ENCODE measurements at regions not wholly inside any gene's neighbourhood (a gene's known extent, or its start where the extent isn't known, plus 50 kb on each side); places are given as distances from the start of the nearest gene placed in this dataset.

DNA sequence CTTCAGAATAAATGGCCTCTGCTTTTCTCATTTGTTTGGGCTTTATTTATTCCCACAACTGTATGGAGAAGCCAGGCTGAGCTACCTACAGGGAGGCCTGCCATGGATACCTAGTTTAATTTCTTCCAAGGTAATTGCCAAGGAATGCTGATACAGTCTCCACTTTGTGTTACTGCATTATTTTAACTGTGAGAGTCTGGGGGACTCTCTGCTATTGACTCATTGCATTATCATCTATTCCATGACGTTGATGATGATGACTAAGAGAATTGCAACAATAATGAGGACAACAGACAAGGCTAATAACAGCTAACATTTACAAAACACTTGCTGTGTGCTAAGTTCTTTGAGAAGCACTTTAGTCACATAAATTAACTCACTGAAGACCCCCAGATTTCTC, 88.3 kb upstream of the COL21A1 start:
- TF ChIP-seq, protein P1, sequence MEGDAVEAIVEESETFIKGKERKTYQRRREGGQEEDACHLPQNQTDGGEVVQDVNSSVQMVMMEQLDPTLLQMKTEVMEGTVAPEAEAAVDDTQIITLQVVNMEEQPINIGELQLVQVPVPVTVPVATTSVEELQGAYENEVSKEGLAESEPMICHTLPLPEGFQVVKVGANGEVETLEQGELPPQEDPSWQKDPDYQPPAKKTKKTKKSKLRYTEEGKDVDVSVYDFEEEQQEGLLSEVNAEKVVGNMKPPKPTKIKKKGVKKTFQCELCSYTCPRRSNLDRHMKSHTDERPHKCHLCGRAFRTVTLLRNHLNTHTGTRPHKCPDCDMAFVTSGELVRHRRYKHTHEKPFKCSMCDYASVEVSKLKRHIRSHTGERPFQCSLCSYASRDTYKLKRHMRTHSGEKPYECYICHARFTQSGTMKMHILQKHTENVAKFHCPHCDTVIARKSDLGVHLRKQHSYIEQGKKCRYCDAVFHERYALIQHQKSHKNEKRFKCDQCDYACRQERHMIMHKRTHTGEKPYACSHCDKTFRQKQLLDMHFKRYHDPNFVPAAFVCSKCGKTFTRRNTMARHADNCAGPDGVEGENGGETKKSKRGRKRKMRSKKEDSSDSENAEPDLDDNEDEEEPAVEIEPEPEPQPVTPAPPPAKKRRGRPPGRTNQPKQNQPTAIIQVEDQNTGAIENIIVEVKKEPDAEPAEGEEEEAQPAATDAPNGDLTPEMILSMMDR (IDR thresholded peaks at IDR 0.05) = no peak
- no peak for TF ChIP-seq POLR2A (IDR thresholded peaks at IDR 0.05)
